Duodenal mucosa (tissue), 2 donors: ENCODE measurements at regions not wholly inside any gene's neighbourhood (a gene's known extent, or its start where the extent isn't known, plus 50 kb on each side); places are given as distances from the start of the nearest gene placed in this dataset.

Source experiments
- H3K27ac ChIP-seq: one replicate; pipeline ENCODE4 v1.7.0; 2013; ENCODE audit warnings: low read depth, low read length
- H3K27me3 ChIP-seq, 2 donors: one replicate each; pipeline ENCODE4 v1.7.0; 2013; ENCODE audit warnings: low read length in 2 of 2, control low read depth in 1 of 2; ENCODE audit not compliant: insufficient read depth in 2 of 2, control insufficient read depth in 1 of 2
- H3K36me3 ChIP-seq, 2 donors: one replicate each; pipeline ENCODE4 v1.7.0; 2013; ENCODE audit warnings: low read length in 2 of 2, control low read depth in 1 of 2; ENCODE audit not compliant: insufficient read depth in 2 of 2, control insufficient read depth in 1 of 2
- H3K4me1 ChIP-seq, 2 donors: one replicate each; pipeline ENCODE4 v1.7.0; 2013; ENCODE audit warnings: low read length in 2 of 2, control low read depth in 1 of 2; ENCODE audit not compliant: insufficient read depth in 2 of 2, control insufficient read depth in 1 of 2
- H3K4me3 ChIP-seq, 2 donors: one replicate each; pipeline ENCODE4 v1.7.0; 2013; ENCODE audit warnings: low read length in 2 of 2, low read depth in 1 of 2
- H3K9ac ChIP-seq, 2 donors: one replicate each; pipeline ENCODE4 v1.7.0; 2013; ENCODE audit warnings: low read length in 2 of 2, low read depth in 1 of 2
- H3K9me3 ChIP-seq, 2 donors: one replicate each; pipeline ENCODE4 v1.7.0; 2013; ENCODE audit warnings: low read length in 2 of 2, control low read depth in 1 of 2; ENCODE audit not compliant: control insufficient read depth in 1 of 2

- Histone ChIP-seq H3K9me3 (no peaks in the 10 kb centered on the region), H3K9ac (no peak overlapping the region), H3K4me3 (no peak overlapping the region), H3K27ac (no peak overlapping the region), H3K4me1 (peaks cover 12 to 15% of the 10 kb centered on the region in 2 donors), H3K36me3 (no peaks in the 10 kb centered on the region), H3K27me3 (no peaks in the 10 kb centered on the region)
Measured at GRCh38 chr14:31963587-31963986, 113.5 kb upstream of the ARHGAP5 start.

DNA sequence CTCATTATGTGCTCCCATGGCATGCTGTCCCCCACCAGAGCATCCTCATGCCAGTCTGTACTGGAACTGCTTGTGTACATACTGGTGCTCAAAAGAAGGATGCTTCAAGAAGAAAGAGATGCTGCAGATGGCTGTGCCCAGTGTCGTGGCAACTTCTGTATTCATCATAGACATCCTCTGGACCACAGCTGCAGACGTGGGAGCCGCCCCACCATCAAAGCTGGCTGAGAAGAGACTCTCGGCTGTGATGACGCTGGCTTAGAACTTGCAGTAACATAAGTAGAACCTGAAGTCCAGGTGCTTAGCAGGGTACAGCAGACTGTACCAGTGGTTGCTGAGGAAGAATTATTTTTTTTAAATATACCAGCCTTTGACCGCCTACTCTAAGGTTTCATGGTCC is 112.6 kb upstream of the ARHGAP5 start:
- Histone ChIP-seq H3K4me3 (no peak overlapping the region), H3K27ac (no peak overlapping the region), H3K36me3 (no peaks in the 10 kb centered on the region), H3K9me3 (no peaks in the 10 kb centered on the region), H3K27me3 (no peaks in the 10 kb centered on the region), H3K9ac (no peak overlapping the region), H3K4me1 (peaks cover 20 to 24% of the 10 kb centered on the region in 2 donors)

DNA sequence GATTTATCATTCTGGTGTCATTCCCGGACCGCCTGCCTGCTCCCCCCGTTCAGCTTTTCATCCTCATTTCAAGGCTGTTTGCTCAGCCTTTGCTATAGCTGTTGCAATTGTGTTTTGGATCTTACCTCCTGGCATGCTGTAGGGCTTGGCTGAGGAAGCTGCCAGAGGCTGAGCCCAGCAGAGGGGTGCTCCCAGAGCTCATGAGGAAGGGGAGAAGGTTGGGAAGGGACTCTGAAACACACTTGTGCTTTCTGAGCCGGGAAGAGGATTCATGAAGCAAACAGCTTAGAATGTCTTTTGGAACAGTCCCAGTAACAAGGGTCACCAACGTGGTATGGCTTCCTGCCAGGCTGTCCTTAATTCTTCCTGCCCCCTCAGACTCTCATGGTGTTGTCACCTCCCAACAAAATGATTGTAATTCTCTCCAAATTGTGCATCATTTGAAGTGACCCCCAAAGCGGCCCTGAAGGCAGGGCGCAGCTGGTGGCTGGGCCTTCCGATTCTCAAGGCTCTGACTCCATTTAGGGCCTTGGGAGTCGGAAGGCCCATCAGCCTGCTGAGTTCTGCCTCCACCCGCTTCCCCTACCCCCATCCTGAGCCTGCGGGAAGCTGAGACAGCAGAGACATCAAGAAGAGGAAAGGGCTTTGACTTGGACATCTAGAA is 111.9 kb upstream of the ARHGAP5 start:
- peaks cover 0 to 2% of the 10 kb centered on the region in 2 donors for H3K9me3 ChIP-seq
- H3K4me3 ChIP-seq = no peak overlapping the region
- peaks cover 22 to 29% of the 10 kb centered on the region in 2 donors for H3K4me1 ChIP-seq
- H3K27me3 ChIP-seq = no peaks in the 10 kb centered on the region
- H3K9ac ChIP-seq = no peak overlapping the region
- no peak overlapping the region for H3K27ac ChIP-seq
- no peaks in the 10 kb centered on the region for H3K36me3 ChIP-seq

DNA sequence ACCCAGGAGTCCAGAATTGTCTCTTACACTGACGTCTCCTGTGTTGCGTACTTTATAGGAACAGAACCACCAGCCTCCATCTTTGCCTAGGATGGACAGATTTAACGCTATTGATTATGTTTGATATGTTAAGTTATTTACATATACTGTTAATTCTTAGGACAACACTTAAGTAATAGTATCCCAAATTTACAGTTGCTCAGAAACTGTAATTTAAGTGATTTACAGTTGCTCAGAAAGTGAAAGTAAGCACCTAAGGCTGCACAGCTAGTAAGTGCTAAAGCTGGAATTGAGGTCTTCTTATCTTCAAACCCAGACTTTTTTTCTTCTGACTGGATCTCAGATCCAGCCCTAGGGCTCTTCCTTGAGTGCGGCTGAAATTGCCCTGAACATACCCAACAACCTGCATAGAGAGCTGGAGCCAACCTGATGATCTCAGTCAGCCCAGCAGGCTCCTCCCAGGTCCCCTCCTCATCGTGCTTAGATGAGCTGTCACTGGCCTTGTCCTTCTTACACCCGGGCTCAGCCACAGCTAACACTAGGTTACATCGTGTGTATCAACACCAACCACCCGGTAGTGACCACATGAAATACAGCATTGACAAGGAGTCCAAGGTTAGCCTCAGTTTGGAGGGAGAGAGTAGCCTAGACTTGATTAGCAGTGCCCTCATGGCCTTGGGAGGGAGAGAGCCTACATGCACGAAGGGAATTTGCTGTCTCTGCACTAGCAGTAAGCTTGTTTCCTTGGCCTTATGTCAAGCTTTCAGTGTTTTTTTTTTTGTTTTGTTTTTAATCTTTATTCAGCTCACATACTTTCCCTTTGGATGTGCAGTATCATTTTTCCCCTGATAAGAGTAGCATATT is 111.1 kb upstream of the ARHGAP5 start:
- no peak overlapping the region for H3K27ac ChIP-seq
- no peaks in the 10 kb centered on the region for H3K27me3 ChIP-seq
- H3K36me3 ChIP-seq = no peaks in the 10 kb centered on the region
- H3K4me1 ChIP-seq = peaks cover 22 to 29% of the 10 kb centered on the region in 2 donors
- no peak overlapping the region for H3K4me3 ChIP-seq
- peaks cover 0 to 10% of the 10 kb centered on the region in 2 donors for H3K9me3 ChIP-seq
- no peak overlapping the region for H3K9ac ChIP-seq

DNA sequence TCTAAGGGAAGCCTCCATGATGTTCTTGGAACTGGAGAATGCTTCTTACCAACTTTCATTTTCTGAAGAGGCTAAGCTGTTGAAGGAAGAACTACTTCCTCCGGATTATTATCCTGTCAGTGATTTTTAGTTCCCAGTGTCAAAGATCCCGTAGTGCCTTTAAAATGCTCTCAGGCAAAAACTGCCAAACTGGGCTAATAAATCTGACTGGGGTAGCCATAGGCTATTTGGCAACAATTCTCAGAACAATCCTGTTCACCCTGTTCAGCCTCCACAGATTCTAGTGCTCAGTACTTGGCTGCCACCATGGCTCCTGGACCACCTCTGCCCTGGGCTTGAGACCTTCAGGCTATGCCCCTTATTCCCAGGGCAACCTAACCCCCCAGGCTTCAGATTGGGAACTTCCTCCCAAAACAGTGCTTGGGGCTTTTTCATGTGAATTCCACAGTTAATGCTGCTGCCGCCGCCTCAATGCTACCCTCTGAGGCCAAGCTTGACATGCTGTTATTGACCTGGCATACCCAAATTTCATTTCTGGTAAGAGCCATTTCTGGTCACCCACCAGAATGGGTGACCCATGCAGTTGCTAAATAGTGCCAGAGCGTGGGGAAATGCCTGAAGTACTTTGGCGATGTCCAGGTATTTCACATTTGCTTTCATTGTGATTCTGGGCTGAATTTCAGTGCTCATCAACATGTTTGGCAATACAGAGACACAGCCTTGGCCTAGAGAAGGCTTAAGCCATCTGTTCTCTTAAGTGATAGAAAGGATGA is 110.0 kb upstream of the ARHGAP5 start:
- H3K4me1 ChIP-seq = peaks cover 22 to 29% of the 10 kb centered on the region in 2 donors
- H3K27me3 ChIP-seq = no peaks in the 10 kb centered on the region
- H3K36me3 ChIP-seq = no peaks in the 10 kb centered on the region
- H3K27ac ChIP-seq = no peak overlapping the region
- peaks cover 0 to 11% of the 10 kb centered on the region in 2 donors for H3K9me3 ChIP-seq
- no peak overlapping the region for H3K9ac ChIP-seq
- H3K4me3 ChIP-seq = no peak overlapping the region

DNA sequence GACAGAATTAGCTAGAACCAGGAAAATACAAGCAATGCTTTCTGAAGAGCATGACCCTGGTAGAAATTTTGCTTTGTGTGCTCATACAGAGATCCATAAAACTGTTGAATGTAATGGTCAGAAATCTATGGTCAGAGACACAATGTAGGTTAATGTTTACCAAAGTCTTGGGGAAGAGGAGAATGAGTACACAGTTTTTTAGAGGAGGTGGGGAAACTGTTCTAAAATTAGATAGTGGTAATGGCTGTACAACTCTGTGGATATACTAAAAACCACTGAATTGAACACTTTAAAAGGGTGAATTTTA is 109.5 kb upstream of the ARHGAP5 start:
- no peaks in the 10 kb centered on the region for H3K36me3 ChIP-seq
- H3K4me1 ChIP-seq = peaks cover 22 to 29% of the 10 kb centered on the region in 2 donors
- H3K27me3 ChIP-seq = no peaks in the 10 kb centered on the region
- H3K9me3 ChIP-seq = peaks cover 0 to 11% of the 10 kb centered on the region in 2 donors
- H3K27ac ChIP-seq = no peak overlapping the region
- no peak overlapping the region for H3K4me3 ChIP-seq
- no peak overlapping the region for H3K9ac ChIP-seq

DNA sequence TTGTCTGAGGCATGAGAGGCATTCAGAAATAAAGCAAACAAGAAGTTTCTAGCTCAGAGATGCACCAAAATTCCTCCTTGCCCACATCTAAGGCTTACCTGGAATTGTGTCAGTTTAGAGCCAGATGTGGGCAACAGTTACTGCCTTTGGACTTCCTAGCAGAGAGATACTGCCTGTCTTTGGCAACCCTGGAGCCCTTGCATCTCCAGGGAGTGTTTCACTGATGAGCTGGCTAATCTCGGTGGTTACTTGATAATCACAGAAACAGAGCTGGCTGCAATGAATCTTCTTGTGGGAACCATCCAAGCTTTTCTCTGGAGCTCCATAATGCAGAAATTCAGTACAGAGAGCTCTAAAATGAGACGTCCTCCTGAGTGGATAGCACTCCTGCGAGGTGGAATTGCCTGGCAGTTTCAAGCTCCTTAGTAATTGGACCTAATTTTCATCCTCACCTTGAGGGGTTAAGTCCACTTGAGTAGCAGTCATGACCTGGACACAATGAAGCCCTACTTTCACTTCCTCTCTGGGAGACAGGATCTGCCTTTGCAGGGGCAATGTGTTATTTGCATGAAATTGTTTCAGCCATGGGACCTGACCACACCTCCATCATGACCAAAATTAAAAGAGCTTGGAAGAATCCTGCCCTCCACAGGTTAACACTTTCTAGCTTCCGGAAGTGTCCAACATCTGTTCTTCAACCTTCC is 108.8 kb upstream of the ARHGAP5 start:
- Histone ChIP-seq H3K9me3 (peaks cover under 1 to 11% of the 10 kb centered on the region in 2 donors), H3K9ac (no peak overlapping the region), H3K27ac (no peak overlapping the region), H3K4me3 (no peak overlapping the region), H3K4me1 (peaks cover 22 to 29% of the 10 kb centered on the region in 2 donors), H3K36me3 (no peaks in the 10 kb centered on the region), H3K27me3 (no peaks in the 10 kb centered on the region)

GRCh38 chr14:31968956-31969698 is 108.0 kb upstream of the ARHGAP5 start:
- H3K27ac ChIP-seq = no peak overlapping the region

DNA sequence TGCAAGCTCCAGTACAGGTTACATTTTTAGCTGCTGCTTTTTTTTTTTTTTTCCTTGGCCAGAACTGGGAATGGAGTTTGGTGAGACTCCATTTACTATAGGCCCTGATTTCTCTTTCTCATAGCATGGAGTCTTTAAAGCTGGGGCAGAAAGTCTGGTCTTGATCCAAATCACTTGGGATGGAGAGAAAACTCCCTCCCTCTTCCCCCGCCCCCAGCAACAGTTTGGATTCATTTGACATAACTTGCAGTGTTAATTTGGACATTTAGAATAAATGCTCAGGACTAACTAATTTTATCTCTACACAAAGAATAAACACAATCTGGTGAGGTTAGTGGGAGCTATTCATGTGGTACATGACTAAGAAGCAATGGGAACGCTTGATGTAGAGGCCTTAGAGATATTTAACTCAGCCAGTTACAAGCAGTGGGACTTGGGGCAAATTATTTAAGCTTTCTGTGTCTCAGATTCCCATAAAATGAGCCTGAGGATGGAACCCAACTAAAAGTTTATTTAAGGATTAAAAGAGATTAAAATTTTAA is 107.3 kb upstream of the ARHGAP5 start:
- Histone ChIP-seq H3K4me3 (no peak overlapping the region), H3K27me3 (no peaks in the 10 kb centered on the region), H3K27ac (no peak overlapping the region), H3K36me3 (no peaks in the 10 kb centered on the region), H3K4me1 (peaks cover 22 to 29% of the 10 kb centered on the region in 2 donors), H3K9ac (no peak overlapping the region), H3K9me3 (peaks cover 13 to 24% of the 10 kb centered on the region in 2 donors)

More at GRCh38 chr14:31968956-31969698, 108.0 kb upstream of the ARHGAP5 start:
- Histone ChIP-seq H3K4me3 (no peak overlapping the region), H3K9me3 (peaks cover 7 to 19% of the 10 kb centered on the region in 2 donors), H3K4me1 (peaks cover 22 to 29% of the 10 kb centered on the region in 2 donors), H3K9ac (no peak overlapping the region), H3K36me3 (no peaks in the 10 kb centered on the region), H3K27me3 (no peaks in the 10 kb centered on the region)
